ENCODE measurements at regions not wholly inside any gene's neighbourhood (a gene's known extent, or its start where the extent isn't known, plus 50 kb on each side); places are given as distances from the start of the nearest gene placed in this dataset.
"Not testable (repeated sequence)": the region's sequence is repeated elsewhere in the genome, so short reads cannot be mapped to it uniquely, and the experiment has no call there.

GRCh38 chrX:44667771-44668170 lies 125.1 kb upstream of the FUNDC1 start:
- Histone ChIP-seq H3K27ac (replicated peaks in 1 of 4) (no peak overlapping the region), H3K4me1 (no peaks in the 10 kb centered on the region), H3K27me3 (no peaks in the 10 kb centered on the region), H3K36me3 (no peaks in the 10 kb centered on the region), H3K9me3 (no peaks in the 10 kb centered on the region), H3K4me3 (no peak overlapping the region)
- 42% methylated on average over 3 of the region's 3 CpGs for WGBS
- intact Hi-C loops (cut with DNase I) = no loop called here
- no peak for DNase-seq (ENCODE audit: extremely low spot score)
- TF ChIP-seq POLR2AphosphoS5 (IDR thresholded peaks at IDR 0.05) (no peak), CTCF (IDR thresholded peaks at IDR 0.05) (no peak), POLR2A (IDR thresholded peaks at IDR 0.05; ENCODE audit: low read depth) (no peak), EP300 (IDR thresholded peaks at IDR 0.05) (no peak)

GRCh38 chrX:44657718-44658246 lies 115.1 kb upstream of the FUNDC1 start:
- H3K9me3 ChIP-seq; H3K4me3 ChIP-seq; H3K27me3 ChIP-seq; DNase-seq (ENCODE audit: extremely low spot score); H3K4me1 ChIP-seq; H3K36me3 ChIP-seq; intact Hi-C loops (cut with DNase I); H3K27ac ChIP-seq (replicated peaks in 1 of 4): not testable (repeated sequence)
- 84% methylated on average over 5 of the region's 5 CpGs for WGBS

GRCh38 chrX:44651358-44651757 lies 108.7 kb upstream of the FUNDC1 start:
- no peaks in the 10 kb centered on the region for H3K36me3 ChIP-seq
- WGBS = 36% methylated on average over 2 of the region's 2 CpGs

GRCh38 chrX:44643723-44644122 lies 101.1 kb upstream of the FUNDC1 start:
- H3K27ac ChIP-seq (replicated peaks in 1 of 4) = no peak overlapping the region
- H3K4me3 ChIP-seq = no peak overlapping the region
- no peaks in the 10 kb centered on the region for H3K9me3 ChIP-seq
- H3K27me3 ChIP-seq = no peaks in the 10 kb centered on the region
- DNase-seq (ENCODE audit: extremely low spot score) = no peak
- H3K4me1 ChIP-seq = no peaks in the 10 kb centered on the region
- intact Hi-C loops (cut with DNase I) = no loop called here
- no peak for TF ChIP-seq EP300 (IDR thresholded peaks at IDR 0.05)
- TF ChIP-seq POLR2A (IDR thresholded peaks at IDR 0.05; ENCODE audit: low read depth) = no peak
- no peak for TF ChIP-seq CTCF (IDR thresholded peaks at IDR 0.05)
- WGBS = 73% methylated on average over 5 of the region's 5 CpGs
- no peaks in the 10 kb centered on the region for H3K36me3 ChIP-seq

More at GRCh38 chrX:44651358-44651757, 108.7 kb upstream of the FUNDC1 start:
- intact Hi-C loops (cut with DNase I) = no loop called here
- TF ChIP-seq POLR2AphosphoS5 (IDR thresholded peaks at IDR 0.05) (no peak), EP300 (IDR thresholded peaks at IDR 0.05) (no peak), POLR2A (IDR thresholded peaks at IDR 0.05; ENCODE audit: low read depth) (no peak), CTCF (IDR thresholded peaks at IDR 0.05) (no peak)
- Histone ChIP-seq H3K4me1 (no peaks in the 10 kb centered on the region), H3K4me3 (no peak overlapping the region), H3K27me3 (no peaks in the 10 kb centered on the region), H3K9me3 (no peaks in the 10 kb centered on the region), H3K27ac (replicated peaks in 1 of 4) (no peak overlapping the region)
- DNase-seq (ENCODE audit: extremely low spot score) = no peak

- no peak overlapping the region for H3K27ac ChIP-seq (replicated peaks in 1 of 4)
- no peaks in the 10 kb centered on the region for H3K4me1 ChIP-seq
- H3K9me3 ChIP-seq = no peaks in the 10 kb centered on the region
- intact Hi-C loops (cut with DNase I) = no loop called here
- no peak overlapping the region for H3K4me3 ChIP-seq
- TF ChIP-seq POLR2A (IDR thresholded peaks at IDR 0.05; ENCODE audit: low read depth) (no peak), POLR2AphosphoS5 (IDR thresholded peaks at IDR 0.05) (no peak), EP300 (IDR thresholded peaks at IDR 0.05) (no peak), CTCF (IDR thresholded peaks at IDR 0.05) (no peak)
- 48% methylated on average over 1 of the region's 1 CpG for WGBS
- no peak for DNase-seq (ENCODE audit: extremely low spot score)
- H3K36me3 ChIP-seq = no peaks in the 10 kb centered on the region
- no peaks in the 10 kb centered on the region for H3K27me3 ChIP-seq
These were observed 94.6 kb upstream of the FUNDC1 start for GRCh38 chrX:44637282-44637681.
